Parathyroid adenoma (tissue), 2 donors: ENCODE measurements at regions not wholly inside any gene's neighbourhood (a gene's known extent, or its start where the extent isn't known, plus 50 kb on each side); places are given as distances from the start of the nearest gene placed in this dataset.

Experiments
- H2AFZ ChIP-seq: fragments of 300-600 bp; sonication (generic); one replicate; pipeline ENCODE4 v1.7.0; 2017; ENCODE audit warnings: antibody characterized with exemption, mild to moderate bottlenecking
- H3K27ac ChIP-seq: fragments of 300-600 bp; sonication (generic); one replicate; pipeline ENCODE4 v1.7.0; 2017
- H3K27me3 ChIP-seq: fragments of 300-600 bp; sonication (generic); one replicate; pipeline ENCODE4 v1.7.0; 2017; ENCODE audit warnings: low read length; ENCODE audit not compliant: control insufficient read depth, insufficient read depth
- H3K36me3 ChIP-seq: fragments of 300-600 bp; sonication (generic); one replicate; pipeline ENCODE4 v1.7.0; 2017; ENCODE audit warnings: low read length; ENCODE audit not compliant: control insufficient read depth, insufficient read depth
- H3K4me1 ChIP-seq: fragments of 300-600 bp; sonication (generic); one replicate; pipeline ENCODE4 v1.7.0; 2017; ENCODE audit warnings: control low read depth
- H3K4me2 ChIP-seq: fragments of 300-600 bp; sonication (generic); one replicate; pipeline ENCODE4 v1.7.0; 2017; ENCODE audit warnings: low read length
- H3K4me3 ChIP-seq: fragments of 300-600 bp; sonication (generic); one replicate; pipeline ENCODE4 v1.7.0; 2017; ENCODE audit warnings: low read depth, low read length
- H3K79me2 ChIP-seq: fragments of 300-600 bp; sonication (generic); one replicate; pipeline ENCODE4 v1.7.0; 2017; ENCODE audit warnings: control low read depth
- H3K9ac ChIP-seq: fragments of 300-600 bp; sonication (generic); one replicate; pipeline ENCODE4 v1.7.0; 2017; ENCODE audit warnings: mild to moderate bottlenecking
- H3K9me3 ChIP-seq: fragments of 300-600 bp; sonication (generic); one replicate; pipeline ENCODE4 v1.7.0; 2017; ENCODE audit warnings: low read length; ENCODE audit not compliant: control insufficient read depth
- TF ChIP-seq, protein P1 (sequence below): fragments of 300-600 bp; sonication (generic); IDR thresholded peaks from one replicate; pipeline ENCODE4 v1.7.0; 2017; ENCODE audit warnings: antibody characterized with exemption, mild to moderate bottlenecking
- donor health status: primary hyperparathyroidism.

GRCh38 chr15:59946084-59946483 lies 58.0 kb upstream of the FOXB1 start:
- H2AFZ ChIP-seq, result no peak overlapping the region
- H3K36me3 ChIP-seq, result no peaks in the 10 kb centered on the region
- no peaks in the 10 kb centered on the region for H3K27me3 ChIP-seq
- H3K27ac ChIP-seq, result no peak overlapping the region
- H3K79me2 ChIP-seq, result no peaks in the 10 kb centered on the region
- H3K4me3 ChIP-seq, result no peak overlapping the region
- H3K9me3 ChIP-seq, result no peaks in the 10 kb centered on the region
- no peaks in the 10 kb centered on the region for H3K4me1 ChIP-seq
- no peak overlapping the region for H3K4me2 ChIP-seq
- H3K9ac ChIP-seq, result no peak overlapping the region
- TF ChIP-seq, protein P1, sequence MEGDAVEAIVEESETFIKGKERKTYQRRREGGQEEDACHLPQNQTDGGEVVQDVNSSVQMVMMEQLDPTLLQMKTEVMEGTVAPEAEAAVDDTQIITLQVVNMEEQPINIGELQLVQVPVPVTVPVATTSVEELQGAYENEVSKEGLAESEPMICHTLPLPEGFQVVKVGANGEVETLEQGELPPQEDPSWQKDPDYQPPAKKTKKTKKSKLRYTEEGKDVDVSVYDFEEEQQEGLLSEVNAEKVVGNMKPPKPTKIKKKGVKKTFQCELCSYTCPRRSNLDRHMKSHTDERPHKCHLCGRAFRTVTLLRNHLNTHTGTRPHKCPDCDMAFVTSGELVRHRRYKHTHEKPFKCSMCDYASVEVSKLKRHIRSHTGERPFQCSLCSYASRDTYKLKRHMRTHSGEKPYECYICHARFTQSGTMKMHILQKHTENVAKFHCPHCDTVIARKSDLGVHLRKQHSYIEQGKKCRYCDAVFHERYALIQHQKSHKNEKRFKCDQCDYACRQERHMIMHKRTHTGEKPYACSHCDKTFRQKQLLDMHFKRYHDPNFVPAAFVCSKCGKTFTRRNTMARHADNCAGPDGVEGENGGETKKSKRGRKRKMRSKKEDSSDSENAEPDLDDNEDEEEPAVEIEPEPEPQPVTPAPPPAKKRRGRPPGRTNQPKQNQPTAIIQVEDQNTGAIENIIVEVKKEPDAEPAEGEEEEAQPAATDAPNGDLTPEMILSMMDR, result no peak

- Histone ChIP-seq H3K27ac (no peak overlapping the region), H3K9ac (no peak overlapping the region), H2AFZ (no peak overlapping the region), H3K4me1 (no peaks in the 10 kb centered on the region), H3K36me3 (no peaks in the 10 kb centered on the region), H3K9me3 (no peaks in the 10 kb centered on the region), H3K4me2 (no peak overlapping the region), H3K4me3 (no peak overlapping the region), H3K79me2 (no peaks in the 10 kb centered on the region), H3K27me3 (no peaks in the 10 kb centered on the region)
- TF ChIP-seq, protein P1, result no peak
Observed at GRCh38 chr15:59945036-59945435, 59.1 kb upstream of the FOXB1 start.

DNA sequence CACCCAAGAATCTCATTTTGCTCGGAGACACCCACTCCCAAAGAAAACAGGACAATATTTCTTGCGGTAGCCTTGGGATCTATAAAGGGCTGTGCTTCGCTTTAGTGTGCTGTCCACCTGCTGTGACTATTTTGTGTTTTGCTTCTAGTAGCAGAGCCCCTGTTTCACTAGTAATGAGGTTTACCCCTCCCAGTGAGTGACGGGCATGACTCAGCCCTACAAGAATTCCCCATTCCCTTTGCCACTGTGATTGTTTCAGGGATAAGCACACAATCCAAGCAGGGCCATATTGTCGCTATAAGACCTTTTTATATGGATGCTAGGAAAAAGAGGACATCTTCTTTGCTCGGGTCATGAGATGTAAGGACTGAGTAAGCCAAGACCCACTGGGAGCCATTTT lies 62.5 kb upstream of the FOXB1 start:
- Histone ChIP-seq H3K79me2 (no peaks in the 10 kb centered on the region), H3K36me3 (no peaks in the 10 kb centered on the region), H3K4me2 (no peak overlapping the region), H3K27ac (no peak overlapping the region), H2AFZ (no peak overlapping the region), H3K9me3 (no peaks in the 10 kb centered on the region), H3K4me3 (no peak overlapping the region), H3K9ac (no peak overlapping the region), H3K27me3 (no peaks in the 10 kb centered on the region), H3K4me1 (no peaks in the 10 kb centered on the region)
- TF ChIP-seq, protein P1, result no peak

DNA sequence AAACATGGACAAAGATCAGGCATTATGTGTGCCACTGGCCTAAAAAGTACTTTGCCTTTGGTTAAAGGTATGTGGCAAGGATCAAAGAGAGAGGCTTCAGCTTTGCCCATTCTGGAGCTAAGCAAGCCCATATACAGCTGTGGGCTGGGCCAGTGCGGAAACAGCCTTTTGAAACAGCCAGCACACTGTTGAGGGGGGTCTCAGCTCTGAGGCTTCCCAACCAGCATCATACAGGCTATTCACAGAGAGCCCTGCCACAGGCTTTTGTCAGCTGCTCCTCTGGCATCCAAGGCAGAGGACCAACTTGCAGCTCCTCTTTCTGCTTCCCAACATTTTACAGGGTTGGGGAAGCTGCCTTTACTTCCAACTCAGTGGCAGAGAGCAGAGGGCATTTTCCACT lies 63.2 kb upstream of the FOXB1 start:
- H3K9me3 ChIP-seq, result no peaks in the 10 kb centered on the region
- H3K4me1 ChIP-seq, result no peaks in the 10 kb centered on the region
- H3K27ac ChIP-seq, result no peak overlapping the region
- H3K27me3 ChIP-seq, result no peaks in the 10 kb centered on the region
- H3K36me3 ChIP-seq, result no peaks in the 10 kb centered on the region
- H3K4me2 ChIP-seq, result no peak overlapping the region
- no peak overlapping the region for H3K9ac ChIP-seq
- TF ChIP-seq, protein P1, result no peak
- no peaks in the 10 kb centered on the region for H3K79me2 ChIP-seq
- H2AFZ ChIP-seq, result no peak overlapping the region
- H3K4me3 ChIP-seq, result no peak overlapping the region

GRCh38 chr15:59940456-59940855 lies 63.7 kb upstream of the FOXB1 start:
- no peaks in the 10 kb centered on the region for H3K4me1 ChIP-seq
- no peaks in the 10 kb centered on the region for H3K36me3 ChIP-seq
- H3K4me2 ChIP-seq, result no peak overlapping the region
- no peaks in the 10 kb centered on the region for H3K27me3 ChIP-seq
- H3K4me3 ChIP-seq, result no peak overlapping the region
- no peak overlapping the region for H3K9ac ChIP-seq
- H2AFZ ChIP-seq, result no peak overlapping the region
- no peaks in the 10 kb centered on the region for H3K79me2 ChIP-seq
- no peaks in the 10 kb centered on the region for H3K9me3 ChIP-seq
- TF ChIP-seq, protein P1, result no peak
- no peak overlapping the region for H3K27ac ChIP-seq
